Activated CD8-positive, alpha-beta T cell treated with anti-CD3 and anti-CD28 coated beads for 36 hours (primary cell): ENCODE measurements at regions not wholly inside any gene's neighbourhood (a gene's known extent, or its start where the extent isn't known, plus 50 kb on each side); places are given as distances from the start of the nearest gene placed in this dataset.
"Not testable (repeated sequence)": the region's sequence is repeated elsewhere in the genome, so short reads cannot be mapped to it uniquely, and the experiment has no call there.

Experiments
- ATAC-seq: fragments of 200-7000 bp; cut with Tn5 transposase; one replicate; pipeline ENCODE4 v1.10.0; 2021; ENCODE audit warnings: mild to moderate bottlenecking, moderate library complexity
- CTCF ChIA-PET: fragments of 350-600 bp; sonication (Branson Sonifier 250); formaldehyde crosslinking; loops from one replicate; lab custom pipeline; 2021; ENCODE audit warnings: antibody characterized with exemption; lab: Charles Lee
- POLR2A ChIA-PET: fragments of 350-600 bp; sonication (Branson Sonifier 250); formaldehyde crosslinking; loops from one replicate; lab custom pipeline; 2021; ENCODE audit warnings: antibody characterized with exemption; lab: Charles Lee
- DNase-seq: peaks from one replicate; pipeline ENCODE4 v3.0.0-alpha.2; 2020
- H3K27ac Mint-ChIP-seq: one replicate; pipeline ENCODE4 v1.8.0; 2021; ENCODE audit warnings: mild to moderate bottlenecking, mixed read lengths
- H3K27me3 Mint-ChIP-seq: one replicate; pipeline ENCODE4 v1.8.0; 2021; ENCODE audit warnings: mixed read lengths
- H3K36me3 Mint-ChIP-seq: one replicate; pipeline ENCODE4 v1.8.0; 2021; ENCODE audit warnings: low read depth, mixed read lengths
- H3K4me1 Mint-ChIP-seq: one replicate; pipeline ENCODE4 v1.8.0; 2021; ENCODE audit warnings: low read depth, mixed read lengths
- H3K4me3 Mint-ChIP-seq: one replicate; pipeline ENCODE4 v1.8.0; 2021; ENCODE audit warnings: mild to moderate bottlenecking, moderate library complexity, mixed read lengths
- H3K9me3 Mint-ChIP-seq: one replicate; pipeline ENCODE4 v1.8.0; 2021; ENCODE audit warnings: mixed read lengths
- CTCF ChIP-seq: fragments of 200-600 bp; IDR thresholded peaks from one replicate; pipeline ENCODE4 v1.8.0; 2022; ENCODE audit warnings: antibody characterized with exemption, mild to moderate bottlenecking
- intact Hi-C: fragments of 100-400 bp; cut with micrococcal nuclease; formaldehyde crosslinking; loops from one replicate; pipeline ENCODE4 v1.10.0; 2022

GRCh38 chr5:145450286-145450885, 384.8 kb downstream of the PRELID2 start:
- ATAC-seq (no peak), DNase-seq (no peak)
- ChIA-PET POLR2A (no interaction called here), CTCF (no interaction called here)
- TF ChIP-seq CTCF = no peak
- no peak overlapping the region for H3K4me3 Mint-ChIP-seq
- H3K36me3 Mint-ChIP-seq = no peaks in the 10 kb centered on the region
- H3K27ac Mint-ChIP-seq = no peak overlapping the region
- H3K9me3 Mint-ChIP-seq = peaks cover 2% of the 10 kb centered on the region
- intact Hi-C loops = no loop called here
- no peaks in the 10 kb centered on the region for H3K4me1 Mint-ChIP-seq
- no peaks in the 10 kb centered on the region for H3K27me3 Mint-ChIP-seq

DNA sequence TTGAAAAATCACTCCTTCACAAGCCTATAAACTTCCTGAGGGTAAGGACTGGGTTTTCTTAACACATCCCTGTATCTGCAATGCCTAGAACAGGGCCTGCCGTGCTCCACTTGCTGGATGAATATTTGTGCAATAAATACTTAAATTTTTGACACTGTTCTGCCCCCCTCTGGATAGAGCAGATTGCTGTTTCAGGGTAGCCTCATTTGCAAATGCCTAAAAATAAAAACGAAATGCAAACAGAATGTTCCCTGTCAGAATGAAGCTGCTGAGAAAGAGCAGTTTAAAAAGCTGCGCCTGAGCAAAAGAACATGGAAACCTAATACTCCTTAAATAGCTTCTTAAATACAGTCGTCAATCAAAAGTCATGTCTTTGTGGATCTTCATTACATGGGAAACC, 385.3 kb downstream of the PRELID2 start:
- Mint-ChIP-seq H3K27ac (no peak overlapping the region), H3K27me3 (no peaks in the 10 kb centered on the region), H3K4me1 (no peaks in the 10 kb centered on the region), H3K4me3 (no peak overlapping the region), H3K9me3 (peaks cover 2% of the 10 kb centered on the region), H3K36me3 (no peaks in the 10 kb centered on the region)
- ChIA-PET POLR2A (no interaction called here), CTCF (no interaction called here)
- ATAC-seq = no peak
- DNase-seq = no peak
- TF ChIP-seq CTCF = no peak
- intact Hi-C loops = no loop called here

DNA sequence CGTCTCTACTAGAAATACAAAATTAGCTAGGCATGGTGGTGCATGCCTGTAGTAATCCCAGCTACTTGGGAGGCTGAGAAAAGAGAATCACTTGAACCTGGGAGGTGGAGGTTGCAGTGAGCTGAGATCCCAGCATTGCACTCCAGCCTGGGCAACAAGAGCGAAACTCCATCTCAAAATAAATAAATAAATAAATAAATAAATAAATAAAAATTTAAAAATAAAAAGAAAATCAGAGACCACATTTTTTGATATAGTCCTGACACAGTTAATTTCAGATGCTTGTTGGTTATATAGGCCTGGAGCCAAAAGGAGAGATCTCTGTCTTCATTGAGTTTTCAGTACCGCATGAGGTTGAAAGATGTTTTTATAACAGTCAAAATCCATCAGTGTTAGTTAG, 388.3 kb downstream of the PRELID2 start:
- H3K4me1 Mint-ChIP-seq, DNase-seq, H3K36me3 Mint-ChIP-seq, ATAC-seq, H3K4me3 Mint-ChIP-seq, CTCF ChIA-PET, H3K27me3 Mint-ChIP-seq, H3K9me3 Mint-ChIP-seq, H3K27ac Mint-ChIP-seq, intact Hi-C loops, POLR2A ChIA-PET: not testable (repeated sequence)

- Mint-ChIP-seq H3K27me3 (no peaks in the 10 kb centered on the region), H3K4me1 (no peaks in the 10 kb centered on the region), H3K9me3 (peaks cover 5% of the 10 kb centered on the region), H3K36me3 (no peaks in the 10 kb centered on the region), H3K27ac (no peak overlapping the region), H3K4me3 (no peak overlapping the region)
- DNase-seq (no peak), ATAC-seq (no peak)
- CTCF ChIA-PET = no interaction called here
- no peak for TF ChIP-seq CTCF
- intact Hi-C loops = no loop called here
- POLR2A ChIA-PET = no interaction called here
Measured at GRCh38 chr5:145446412-145446811, 388.7 kb downstream of the PRELID2 start.

DNA sequence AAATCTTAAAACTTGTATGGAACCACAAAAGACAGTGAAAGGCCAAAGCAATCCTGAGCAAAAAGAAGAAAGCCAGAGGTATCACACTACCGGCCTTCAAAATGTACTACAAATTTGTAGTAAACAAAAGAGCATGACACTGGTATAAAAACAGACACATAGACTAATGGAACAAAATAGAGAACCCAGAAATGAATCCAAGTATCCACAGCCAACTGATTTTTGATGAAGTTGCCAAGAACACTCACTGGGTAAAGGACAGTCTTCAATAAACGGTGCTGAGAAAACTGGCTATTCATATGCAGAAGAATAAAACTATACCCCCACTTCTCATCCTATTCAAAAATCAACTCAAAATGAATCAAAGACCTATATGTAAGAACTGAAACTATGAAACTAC, 390.1 kb downstream of the PRELID2 start:
- Mint-ChIP-seq H3K9me3 (peaks cover 5% of the 10 kb centered on the region), H3K27me3 (no peaks in the 10 kb centered on the region), H3K36me3 (no peaks in the 10 kb centered on the region), H3K4me1 (no peaks in the 10 kb centered on the region), H3K27ac (no peak overlapping the region), H3K4me3 (no peak overlapping the region)
- ChIA-PET POLR2A (no interaction called here), CTCF (no interaction called here)
- no peak for ATAC-seq
- TF ChIP-seq CTCF = no peak
- DNase-seq = no peak
- intact Hi-C loops = no loop called here

GRCh38 chr5:145443964-145444363, 391.2 kb downstream of the PRELID2 start:
- Mint-ChIP-seq H3K4me3 (no peak overlapping the region), H3K27ac (no peak overlapping the region), H3K9me3 (peaks cover 5% of the 10 kb centered on the region), H3K27me3 (no peaks in the 10 kb centered on the region), H3K36me3 (no peaks in the 10 kb centered on the region), H3K4me1 (no peaks in the 10 kb centered on the region)
- DNase-seq (no peak), ATAC-seq (no peak)
- TF ChIP-seq CTCF = no peak
- ChIA-PET CTCF (no interaction called here), POLR2A (no interaction called here)
- intact Hi-C loops = no loop called here
